GM23338 (cell line): ENCODE measurements at regions not wholly inside any gene's neighbourhood (a gene's known extent, or its start where the extent isn't known, plus 50 kb on each side); places are given as distances from the start of the nearest gene placed in this dataset.

Experiments
- ATAC-seq: fragments of 200-7000 bp; cut with Tn5 transposase; 3 replicates; pipeline ENCODE4 v1.9.1; 2020
- DNase-seq: peaks from one replicate; pipeline ENCODE4 v3.0.0-alpha.2; 2015; ENCODE audit warnings: low spot score
- H2AFZ ChIP-seq: fragments of 200-600 bp; sonication (generic); 2 replicates; pipeline ENCODE4 v1.8.0; 2016; ENCODE audit warnings: antibody characterized with exemption, mild to moderate bottlenecking, moderate library complexity
- H3F3A ChIP-seq: fragments of 200-600 bp; sonication (generic); replicated peaks from 2 replicates; pipeline ENCODE4 v1.8.0; 2017; ENCODE audit warnings: antibody characterized with exemption, mixed run types, low read depth
- H3K27ac ChIP-seq: fragments of 200-600 bp; sonication (generic); 2 replicates; pipeline ENCODE4 v1.6.1; 2016; ENCODE audit warnings: low read depth
- H3K27me3 ChIP-seq: fragments of 200-600 bp; sonication (generic); 2 replicates; pipeline ENCODE4 v1.8.0; 2016; ENCODE audit warnings: mild to moderate bottlenecking, mixed run types, moderate library complexity; ENCODE audit not compliant: insufficient read depth
- H3K36me3 ChIP-seq: fragments of 200-600 bp; sonication (generic); 2 replicates; pipeline ENCODE4 v1.8.0; 2016; ENCODE audit warnings: mild to moderate bottlenecking; ENCODE audit not compliant: insufficient read depth
- H3K4me1 ChIP-seq: fragments of 200-600 bp; sonication (generic); 2 replicates; pipeline ENCODE4 v1.8.0; 2016; ENCODE audit warnings: mild to moderate bottlenecking, moderate library complexity; ENCODE audit not compliant: insufficient read depth
- H3K4me2 ChIP-seq: fragments of 200-600 bp; sonication (generic); 2 replicates; pipeline ENCODE4 v1.7.1; 2017; ENCODE audit warnings: mixed run types
- H3K4me3 ChIP-seq: fragments of 200-600 bp; sonication (generic); 2 replicates; pipeline ENCODE4 v1.6.1; 2016; ENCODE audit warnings: mixed run types
- H3K79me2 ChIP-seq: fragments of 200-600 bp; sonication (generic); replicated peaks from 2 replicates; pipeline ENCODE4 v1.8.0; 2017; ENCODE audit warnings: mild to moderate bottlenecking; ENCODE audit not compliant: insufficient read depth
- H3K9me2 ChIP-seq: fragments of 200-600 bp; sonication (generic); 2 replicates; pipeline ENCODE4 v1.8.0; 2017; ENCODE audit not compliant: insufficient read depth
- H4K20me1 ChIP-seq: fragments of 200-600 bp; sonication (generic); replicated peaks from 2 replicates; pipeline ENCODE4 v1.8.0; 2017; ENCODE audit warnings: mild to moderate bottlenecking; ENCODE audit not compliant: insufficient read depth
- H3K27ac Mint-ChIP-seq: 2 replicates; pipeline ENCODE4 v1.8.0; 2020; ENCODE audit warnings: inconsistent platforms, mild to moderate bottlenecking, moderate library complexity, mixed read lengths
- H3K27me3 Mint-ChIP-seq: 3 replicates; pipeline ENCODE4 v1.8.0; 2022; ENCODE audit warnings: low read depth, mild to moderate bottlenecking, moderate library complexity, mixed read lengths, inconsistent platforms; ENCODE audit not compliant: insufficient read depth, poor library complexity
- H3K36me3 Mint-ChIP-seq: 3 replicates; pipeline ENCODE4 v1.8.0; 2021; ENCODE audit warnings: low read depth, mild to moderate bottlenecking, inconsistent platforms, moderate library complexity, mixed read lengths
- H3K4me1 Mint-ChIP-seq: 3 replicates; pipeline ENCODE4 v1.8.0; 2020; ENCODE audit warnings: mild to moderate bottlenecking, inconsistent platforms, mixed read lengths
- H3K4me3 Mint-ChIP-seq: 3 replicates; pipeline ENCODE4 v1.8.0; 2021; ENCODE audit warnings: moderate library complexity, mild to moderate bottlenecking, inconsistent platforms, mixed read lengths
- H3K9me3 Mint-ChIP-seq: 3 replicates; pipeline ENCODE4 v1.8.0; 2020; ENCODE audit warnings: moderate library complexity, mild to moderate bottlenecking, inconsistent platforms, mixed read lengths
- CREB1 ChIP-seq: fragments of 250-450 bp; sonication (Bioruptor Pico); IDR thresholded peaks from 2 replicates; pipeline ENCODE4 v1.5.0; 2020; ENCODE audit warnings: low read depth, mild to moderate bottlenecking, moderate library complexity
- EZH2 ChIP-seq: fragments of 200-600 bp; sonication (generic); IDR thresholded peaks from one replicate; pipeline ENCODE4 v1.8.0; 2017; ENCODE audit warnings: antibody characterized with exemption, mild to moderate bottlenecking, low read depth; ENCODE audit not compliant: unreplicated experiment
- EZH2phosphoT487 ChIP-seq: fragments of 200-600 bp; sonication (generic); IDR thresholded peaks from one replicate; pipeline ENCODE4 v1.8.1; 2018; ENCODE audit warnings: antibody characterized with exemption; ENCODE audit not compliant: unreplicated experiment
- JUNB ChIP-seq: IDR thresholded peaks from one replicate; pipeline ENCODE4 v1.6.1; 2016; ENCODE audit warnings: antibody characterized with exemption; ENCODE audit not compliant: unreplicated experiment
- NANOG ChIP-seq: IDR thresholded peaks from 2 replicates; pipeline ENCODE4 v1.6.1; 2016; ENCODE audit warnings: antibody characterized with exemption, borderline replicate concordance
- POLR2AphosphoS5 ChIP-seq: IDR thresholded peaks from 2 replicates; pipeline ENCODE4 v1.6.1; 2016; ENCODE audit warnings: antibody characterized with exemption, low read depth
- STAT1 ChIP-seq: IDR thresholded peaks from one replicate; pipeline ENCODE4 v1.6.1; 2016; ENCODE audit warnings: antibody characterized with exemption; ENCODE audit not compliant: unreplicated experiment
- ZNF114 ChIP-seq: fragments of 250-450 bp; sonication (Bioruptor Pico); IDR thresholded peaks from 2 replicates; pipeline ENCODE4 v1.5.0; 2020; ENCODE audit warnings: mild to moderate bottlenecking, moderate library complexity
- ZNF331 ChIP-seq: fragments of 250-450 bp; sonication (Bioruptor Pico); IDR thresholded peaks from 2 replicates; pipeline ENCODE4 v1.5.0; 2020; ENCODE audit warnings: low read depth, mild to moderate bottlenecking, moderate library complexity
- TF ChIP-seq, protein P1 (sequence below): IDR thresholded peaks from 2 replicates; pipeline ENCODE4 v1.6.1; 2016; ENCODE audit warnings: antibody characterized with exemption
- TF ChIP-seq, protein P2 (sequence below): fragments of 250-450 bp; sonication (Bioruptor Pico); IDR thresholded peaks from 2 replicates; pipeline ENCODE4 v1.5.0; 2020; ENCODE audit warnings: mild to moderate bottlenecking, moderate library complexity
- TF ChIP-seq, protein P3 (sequence below): IDR thresholded peaks from one replicate; pipeline ENCODE4 v1.6.1; 2018; ENCODE audit warnings: antibody characterized with exemption; ENCODE audit not compliant: unreplicated experiment
- TF ChIP-seq, protein P4 (sequence below), 2 experiments: fragments of 200-600 bp in 1 of 2; sonication (generic) in 1 of 2; conservative IDR thresholded peaks; 2 replicates each; pipeline versions ENCODE4 v1.5.1 to v1.6.1; 2016 to 2017; ENCODE audit warnings: antibody characterized with exemption in 2 of 2, low read depth in 2 of 2, mild to moderate bottlenecking in 2 of 2, moderate library complexity in 1 of 2

DNA sequence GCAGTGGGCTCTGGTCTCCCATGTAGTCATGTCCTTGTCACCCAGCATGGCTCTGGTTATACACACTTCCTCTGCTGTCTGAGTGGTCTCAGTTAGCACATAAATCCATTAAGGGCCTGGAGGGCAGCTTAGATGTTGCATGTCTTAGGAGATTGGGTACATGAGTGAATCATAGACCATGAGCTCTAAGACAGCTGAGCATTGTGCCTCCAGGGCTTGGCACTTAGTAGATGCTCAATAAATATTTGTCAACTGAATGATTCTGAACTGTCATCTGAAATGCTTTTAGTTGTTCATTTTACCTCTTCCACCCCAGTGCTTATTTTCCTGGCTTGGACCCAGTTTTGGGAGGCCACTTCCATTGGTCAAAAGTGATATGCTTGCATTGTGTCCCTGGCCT, 135.6 kb downstream of the BOD1 start:
- H3K4me1 ChIP-seq = no peaks in the 10 kb centered on the region
- H3F3A ChIP-seq = no peaks in the 10 kb centered on the region
- no peaks in the 10 kb centered on the region for H3K27me3 ChIP-seq
- Mint-ChIP-seq H3K27me3 (peaks cover 6% of the 10 kb centered on the region), H3K36me3 (no peaks in the 10 kb centered on the region), H3K4me3 (no peak overlapping the region), H3K27ac (no peak overlapping the region), H3K4me1 (peaks cover 2% of the 10 kb centered on the region; the same call in 1 of the 3 replicates), H3K9me3 (peaks cover 3% of the 10 kb centered on the region; the same call in 1 of the 3 replicates)
- H3K9me2 ChIP-seq = 0 out of 2 replicates have a peak, but pooled peaks cover 6% of the 10 kb centered on the region
- H3K4me2 ChIP-seq = no peak overlapping the region
- H3K36me3 ChIP-seq = no peaks in the 10 kb centered on the region
- H3K27ac ChIP-seq = no peak overlapping the region
- no peak overlapping the region for H3K4me3 ChIP-seq
- no peaks in the 10 kb centered on the region for H4K20me1 ChIP-seq
- no peaks in the 10 kb centered on the region for H3K79me2 ChIP-seq
- no peak overlapping the region for H2AFZ ChIP-seq
- DNase-seq (no peak), ATAC-seq (no peak)
- TF ChIP-seq ZNF331 (CRISPR knock-in tag) (no peak), ZNF114 (CRISPR knock-in tag) (no peak), EZH2 (no peak), CREB1 (CRISPR knock-in tag) (no peak), STAT1 (no peak), JUNB (no peak), EZH2phosphoT487 (no peak), POLR2AphosphoS5 (no peak), NANOG (no peak)
- TF ChIP-seq, protein P1, sequence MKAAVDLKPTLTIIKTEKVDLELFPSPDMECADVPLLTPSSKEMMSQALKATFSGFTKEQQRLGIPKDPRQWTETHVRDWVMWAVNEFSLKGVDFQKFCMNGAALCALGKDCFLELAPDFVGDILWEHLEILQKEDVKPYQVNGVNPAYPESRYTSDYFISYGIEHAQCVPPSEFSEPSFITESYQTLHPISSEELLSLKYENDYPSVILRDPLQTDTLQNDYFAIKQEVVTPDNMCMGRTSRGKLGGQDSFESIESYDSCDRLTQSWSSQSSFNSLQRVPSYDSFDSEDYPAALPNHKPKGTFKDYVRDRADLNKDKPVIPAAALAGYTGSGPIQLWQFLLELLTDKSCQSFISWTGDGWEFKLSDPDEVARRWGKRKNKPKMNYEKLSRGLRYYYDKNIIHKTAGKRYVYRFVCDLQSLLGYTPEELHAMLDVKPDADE = no peak
- TF ChIP-seq, protein P2, sequence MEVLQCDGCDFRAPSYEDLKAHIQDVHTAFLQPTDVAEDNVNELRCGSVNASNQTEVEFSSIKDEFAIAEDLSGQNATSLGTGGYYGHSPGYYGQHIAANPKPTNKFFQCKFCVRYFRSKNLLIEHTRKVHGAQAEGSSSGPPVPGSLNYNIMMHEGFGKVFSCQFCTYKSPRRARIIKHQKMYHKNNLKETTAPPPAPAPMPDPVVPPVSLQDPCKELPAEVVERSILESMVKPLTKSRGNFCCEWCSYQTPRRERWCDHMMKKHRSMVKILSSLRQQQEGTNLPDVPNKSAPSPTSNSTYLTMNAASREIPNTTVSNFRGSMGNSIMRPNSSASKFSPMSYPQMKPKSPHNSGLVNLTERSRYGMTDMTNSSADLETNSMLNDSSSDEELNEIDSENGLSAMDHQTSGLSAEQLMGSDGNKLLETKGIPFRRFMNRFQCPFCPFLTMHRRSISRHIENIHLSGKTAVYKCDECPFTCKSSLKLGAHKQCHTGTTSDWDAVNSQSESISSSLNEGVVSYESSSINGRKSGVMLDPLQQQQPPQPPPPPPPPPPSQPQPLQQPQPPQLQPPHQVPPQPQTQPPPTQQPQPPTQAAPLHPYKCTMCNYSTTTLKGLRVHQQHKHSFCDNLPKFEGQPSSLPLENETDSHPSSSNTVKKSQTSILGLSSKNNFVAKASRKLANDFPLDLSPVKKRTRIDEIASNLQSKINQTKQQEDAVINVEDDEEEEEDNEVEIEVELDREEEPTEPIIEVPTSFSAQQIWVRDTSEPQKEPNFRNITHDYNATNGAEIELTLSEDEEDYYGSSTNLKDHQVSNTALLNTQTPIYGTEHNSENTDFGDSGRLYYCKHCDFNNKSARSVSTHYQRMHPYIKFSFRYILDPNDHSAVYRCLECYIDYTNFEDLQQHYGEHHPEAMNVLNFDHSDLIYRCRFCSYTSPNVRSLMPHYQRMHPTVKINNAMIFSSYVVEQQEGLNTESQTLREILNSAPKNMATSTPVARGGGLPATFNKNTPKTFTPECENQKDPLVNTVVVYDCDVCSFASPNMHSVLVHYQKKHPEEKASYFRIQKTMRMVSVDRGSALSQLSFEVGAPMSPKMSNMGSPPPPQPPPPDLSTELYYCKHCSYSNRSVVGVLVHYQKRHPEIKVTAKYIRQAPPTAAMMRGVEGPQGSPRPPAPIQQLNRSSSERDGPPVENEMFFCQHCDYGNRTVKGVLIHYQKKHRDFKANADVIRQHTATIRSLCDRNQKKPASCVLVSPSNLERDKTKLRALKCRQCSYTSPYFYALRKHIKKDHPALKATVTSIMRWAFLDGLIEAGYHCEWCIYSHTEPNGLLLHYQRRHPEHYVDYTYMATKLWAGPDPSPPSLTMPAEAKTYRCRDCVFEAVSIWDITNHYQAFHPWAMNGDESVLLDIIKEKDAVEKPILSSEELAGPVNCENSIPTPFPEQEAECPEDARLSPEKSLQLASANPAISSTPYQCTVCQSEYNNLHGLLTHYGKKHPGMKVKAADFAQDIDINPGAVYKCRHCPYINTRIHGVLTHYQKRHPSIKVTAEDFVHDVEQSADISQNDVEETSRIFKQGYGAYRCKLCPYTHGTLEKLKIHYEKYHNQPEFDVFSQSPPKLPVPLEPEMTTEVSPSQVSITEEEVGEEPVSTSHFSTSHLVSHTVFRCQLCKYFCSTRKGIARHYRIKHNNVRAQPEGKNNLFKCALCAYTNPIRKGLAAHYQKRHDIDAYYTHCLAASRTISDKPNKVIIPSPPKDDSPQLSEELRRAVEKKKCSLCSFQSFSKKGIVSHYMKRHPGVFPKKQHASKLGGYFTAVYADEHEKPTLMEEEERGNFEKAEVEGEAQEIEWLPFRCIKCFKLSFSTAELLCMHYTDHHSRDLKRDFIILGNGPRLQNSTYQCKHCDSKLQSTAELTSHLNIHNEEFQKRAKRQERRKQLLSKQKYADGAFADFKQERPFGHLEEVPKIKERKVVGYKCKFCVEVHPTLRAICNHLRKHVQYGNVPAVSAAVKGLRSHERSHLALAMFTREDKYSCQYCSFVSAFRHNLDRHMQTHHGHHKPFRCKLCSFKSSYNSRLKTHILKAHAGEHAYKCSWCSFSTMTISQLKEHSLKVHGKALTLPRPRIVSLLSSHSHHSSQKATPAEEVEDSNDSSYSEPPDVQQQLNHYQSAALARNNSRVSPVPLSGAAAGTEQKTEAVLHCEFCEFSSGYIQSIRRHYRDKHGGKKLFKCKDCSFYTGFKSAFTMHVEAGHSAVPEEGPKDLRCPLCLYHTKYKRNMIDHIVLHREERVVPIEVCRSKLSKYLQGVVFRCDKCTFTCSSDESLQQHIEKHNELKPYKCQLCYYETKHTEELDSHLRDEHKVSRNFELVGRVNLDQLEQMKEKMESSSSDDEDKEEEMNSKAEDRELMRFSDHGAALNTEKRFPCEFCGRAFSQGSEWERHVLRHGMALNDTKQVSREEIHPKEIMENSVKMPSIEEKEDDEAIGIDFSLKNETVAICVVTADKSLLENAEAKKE (CRISPR knock-in tag) = no peak
- TF ChIP-seq, protein P3, sequence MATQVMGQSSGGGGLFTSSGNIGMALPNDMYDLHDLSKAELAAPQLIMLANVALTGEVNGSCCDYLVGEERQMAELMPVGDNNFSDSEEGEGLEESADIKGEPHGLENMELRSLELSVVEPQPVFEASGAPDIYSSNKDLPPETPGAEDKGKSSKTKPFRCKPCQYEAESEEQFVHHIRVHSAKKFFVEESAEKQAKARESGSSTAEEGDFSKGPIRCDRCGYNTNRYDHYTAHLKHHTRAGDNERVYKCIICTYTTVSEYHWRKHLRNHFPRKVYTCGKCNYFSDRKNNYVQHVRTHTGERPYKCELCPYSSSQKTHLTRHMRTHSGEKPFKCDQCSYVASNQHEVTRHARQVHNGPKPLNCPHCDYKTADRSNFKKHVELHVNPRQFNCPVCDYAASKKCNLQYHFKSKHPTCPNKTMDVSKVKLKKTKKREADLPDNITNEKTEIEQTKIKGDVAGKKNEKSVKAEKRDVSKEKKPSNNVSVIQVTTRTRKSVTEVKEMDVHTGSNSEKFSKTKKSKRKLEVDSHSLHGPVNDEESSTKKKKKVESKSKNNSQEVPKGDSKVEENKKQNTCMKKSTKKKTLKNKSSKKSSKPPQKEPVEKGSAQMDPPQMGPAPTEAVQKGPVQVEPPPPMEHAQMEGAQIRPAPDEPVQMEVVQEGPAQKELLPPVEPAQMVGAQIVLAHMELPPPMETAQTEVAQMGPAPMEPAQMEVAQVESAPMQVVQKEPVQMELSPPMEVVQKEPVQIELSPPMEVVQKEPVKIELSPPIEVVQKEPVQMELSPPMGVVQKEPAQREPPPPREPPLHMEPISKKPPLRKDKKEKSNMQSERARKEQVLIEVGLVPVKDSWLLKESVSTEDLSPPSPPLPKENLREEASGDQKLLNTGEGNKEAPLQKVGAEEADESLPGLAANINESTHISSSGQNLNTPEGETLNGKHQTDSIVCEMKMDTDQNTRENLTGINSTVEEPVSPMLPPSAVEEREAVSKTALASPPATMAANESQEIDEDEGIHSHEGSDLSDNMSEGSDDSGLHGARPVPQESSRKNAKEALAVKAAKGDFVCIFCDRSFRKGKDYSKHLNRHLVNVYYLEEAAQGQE = no peak
- TF ChIP-seq, protein P4, sequence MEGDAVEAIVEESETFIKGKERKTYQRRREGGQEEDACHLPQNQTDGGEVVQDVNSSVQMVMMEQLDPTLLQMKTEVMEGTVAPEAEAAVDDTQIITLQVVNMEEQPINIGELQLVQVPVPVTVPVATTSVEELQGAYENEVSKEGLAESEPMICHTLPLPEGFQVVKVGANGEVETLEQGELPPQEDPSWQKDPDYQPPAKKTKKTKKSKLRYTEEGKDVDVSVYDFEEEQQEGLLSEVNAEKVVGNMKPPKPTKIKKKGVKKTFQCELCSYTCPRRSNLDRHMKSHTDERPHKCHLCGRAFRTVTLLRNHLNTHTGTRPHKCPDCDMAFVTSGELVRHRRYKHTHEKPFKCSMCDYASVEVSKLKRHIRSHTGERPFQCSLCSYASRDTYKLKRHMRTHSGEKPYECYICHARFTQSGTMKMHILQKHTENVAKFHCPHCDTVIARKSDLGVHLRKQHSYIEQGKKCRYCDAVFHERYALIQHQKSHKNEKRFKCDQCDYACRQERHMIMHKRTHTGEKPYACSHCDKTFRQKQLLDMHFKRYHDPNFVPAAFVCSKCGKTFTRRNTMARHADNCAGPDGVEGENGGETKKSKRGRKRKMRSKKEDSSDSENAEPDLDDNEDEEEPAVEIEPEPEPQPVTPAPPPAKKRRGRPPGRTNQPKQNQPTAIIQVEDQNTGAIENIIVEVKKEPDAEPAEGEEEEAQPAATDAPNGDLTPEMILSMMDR (conservative IDR thresholded peaks at IDR 0.05; ENCODE audit: low read depth in 2 of 2) = no peak
